ENCODE measurements at regions not wholly inside any gene's neighbourhood (a gene's known extent, or its start where the extent isn't known, plus 50 kb on each side); places are given as distances from the start of the nearest gene placed in this dataset.
"Not testable (repeated sequence)": the region's sequence is repeated elsewhere in the genome, so short reads cannot be mapped to it uniquely, and the experiment has no call there.

DNA sequence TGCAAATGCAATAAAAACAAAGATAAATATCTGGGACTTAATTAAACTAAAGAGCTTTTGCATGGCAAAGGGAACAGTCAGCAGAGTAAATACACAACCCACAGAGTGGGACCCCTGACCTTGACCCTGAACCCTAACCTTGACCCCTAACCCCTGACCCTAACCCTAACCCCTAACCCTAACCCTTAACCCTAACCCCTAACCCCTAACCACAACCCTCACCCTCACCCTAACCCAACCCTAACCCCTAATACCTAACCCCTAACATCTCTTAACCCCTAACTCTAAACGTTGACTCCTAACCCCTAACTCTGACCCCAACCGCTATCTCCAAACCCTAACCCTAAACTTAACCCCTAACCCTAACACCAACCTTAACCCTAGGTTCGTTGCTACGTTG lies 64.9 kb upstream of the GPR39 start:
- TF ChIP-seq FOXK2 (conservative IDR thresholded peaks at IDR 0.05 in 1 of 2, IDR thresholded peaks at IDR 0.05 in 1 of 2; ENCODE audit: low read depth in 2 of 2); ZZZ3 (IDR thresholded peaks at IDR 0.05); PTBP1 (IDR thresholded peaks at IDR 0.05; ENCODE audit: low read depth, low read length); TRIM24 (IDR thresholded peaks at IDR 0.05); POLR2A (conservative IDR thresholded peaks at IDR 0.05); GABPA (tag; conservative IDR thresholded peaks at IDR 0.05; ENCODE audit: low read depth); FOXK1 (CRISPR knock-in tag; IDR thresholded peaks at IDR 0.05; ENCODE audit: borderline replicate concordance); IRF2 (CRISPR knock-in tag; IDR thresholded peaks at IDR 0.05); PHF8 (IDR thresholded peaks at IDR 0.05; ENCODE audit: borderline replicate concordance, low read length): not testable (repeated sequence)
- TF ChIP-seq, protein P1, sequence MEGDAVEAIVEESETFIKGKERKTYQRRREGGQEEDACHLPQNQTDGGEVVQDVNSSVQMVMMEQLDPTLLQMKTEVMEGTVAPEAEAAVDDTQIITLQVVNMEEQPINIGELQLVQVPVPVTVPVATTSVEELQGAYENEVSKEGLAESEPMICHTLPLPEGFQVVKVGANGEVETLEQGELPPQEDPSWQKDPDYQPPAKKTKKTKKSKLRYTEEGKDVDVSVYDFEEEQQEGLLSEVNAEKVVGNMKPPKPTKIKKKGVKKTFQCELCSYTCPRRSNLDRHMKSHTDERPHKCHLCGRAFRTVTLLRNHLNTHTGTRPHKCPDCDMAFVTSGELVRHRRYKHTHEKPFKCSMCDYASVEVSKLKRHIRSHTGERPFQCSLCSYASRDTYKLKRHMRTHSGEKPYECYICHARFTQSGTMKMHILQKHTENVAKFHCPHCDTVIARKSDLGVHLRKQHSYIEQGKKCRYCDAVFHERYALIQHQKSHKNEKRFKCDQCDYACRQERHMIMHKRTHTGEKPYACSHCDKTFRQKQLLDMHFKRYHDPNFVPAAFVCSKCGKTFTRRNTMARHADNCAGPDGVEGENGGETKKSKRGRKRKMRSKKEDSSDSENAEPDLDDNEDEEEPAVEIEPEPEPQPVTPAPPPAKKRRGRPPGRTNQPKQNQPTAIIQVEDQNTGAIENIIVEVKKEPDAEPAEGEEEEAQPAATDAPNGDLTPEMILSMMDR (IDR thresholded peaks at IDR 0.05 in 2 of 3, conservative IDR thresholded peaks at IDR 0.05 in 1 of 3; ENCODE audit: insufficient read depth in 2 of 3, low read depth in 1 of 3, low read length in 3 of 3), result not testable (repeated sequence)
